ENCODE measurements at regions not wholly inside any gene's neighbourhood (a gene's known extent, or its start where the extent isn't known, plus 50 kb on each side); places are given as distances from the start of the nearest gene placed in this dataset.

- TF ChIP-seq, protein P1, sequence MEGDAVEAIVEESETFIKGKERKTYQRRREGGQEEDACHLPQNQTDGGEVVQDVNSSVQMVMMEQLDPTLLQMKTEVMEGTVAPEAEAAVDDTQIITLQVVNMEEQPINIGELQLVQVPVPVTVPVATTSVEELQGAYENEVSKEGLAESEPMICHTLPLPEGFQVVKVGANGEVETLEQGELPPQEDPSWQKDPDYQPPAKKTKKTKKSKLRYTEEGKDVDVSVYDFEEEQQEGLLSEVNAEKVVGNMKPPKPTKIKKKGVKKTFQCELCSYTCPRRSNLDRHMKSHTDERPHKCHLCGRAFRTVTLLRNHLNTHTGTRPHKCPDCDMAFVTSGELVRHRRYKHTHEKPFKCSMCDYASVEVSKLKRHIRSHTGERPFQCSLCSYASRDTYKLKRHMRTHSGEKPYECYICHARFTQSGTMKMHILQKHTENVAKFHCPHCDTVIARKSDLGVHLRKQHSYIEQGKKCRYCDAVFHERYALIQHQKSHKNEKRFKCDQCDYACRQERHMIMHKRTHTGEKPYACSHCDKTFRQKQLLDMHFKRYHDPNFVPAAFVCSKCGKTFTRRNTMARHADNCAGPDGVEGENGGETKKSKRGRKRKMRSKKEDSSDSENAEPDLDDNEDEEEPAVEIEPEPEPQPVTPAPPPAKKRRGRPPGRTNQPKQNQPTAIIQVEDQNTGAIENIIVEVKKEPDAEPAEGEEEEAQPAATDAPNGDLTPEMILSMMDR (IDR thresholded peaks at IDR 0.05; ENCODE audit: low read length), result no peak
- TF ChIP-seq EZH2 (optimal IDR thresholded peaks at IDR 0.05; ENCODE audit: low read depth, low read length), result no peak
- TF ChIP-seq EZH2phosphoT487 (IDR thresholded peaks at IDR 0.05; ENCODE audit: low read length), result no peak
Observed at GRCh38 chr4:43990963-43991362, 457.6 kb downstream of the KCTD8 start.

Measured in MM.1S (cell line).